ENCODE measurements at regions not wholly inside any gene's neighbourhood (a gene's known extent, or its start where the extent isn't known, plus 50 kb on each side); places are given as distances from the start of the nearest gene placed in this dataset.

- TF ChIP-seq CTCF (IDR thresholded peaks at IDR 0.05; ENCODE audit: poor library complexity, severe bottlenecking), result no peak
- no peak for TF ChIP-seq EP300 (conservative IDR thresholded peaks at IDR 0.05; ENCODE audit: poor library complexity, severe bottlenecking)
- TF ChIP-seq SMC3 (conservative IDR thresholded peaks at IDR 0.05; ENCODE audit: poor library complexity), result no peak
- no peak for TF ChIP-seq POLR2AphosphoS5 (IDR thresholded peaks at IDR 0.05)
- TF ChIP-seq TAF1 (IDR thresholded peaks at IDR 0.05; ENCODE audit: low read depth), result no peak
- no peak for TF ChIP-seq EZH2 (IDR thresholded peaks at IDR 0.05; ENCODE audit: borderline replicate concordance, insufficient read depth, low read length, poor library complexity, severe bottlenecking)
These were observed 482.8 kb upstream of the NFIA start for GRCh38 chr1:60599574-60599973.
